Skeletal muscle satellite cell (primary cell): ENCODE measurements at regions not wholly inside any gene's neighbourhood (a gene's known extent, or its start where the extent isn't known, plus 50 kb on each side); places are given as distances from the start of the nearest gene placed in this dataset.
"Not testable (repeated sequence)": the region's sequence is repeated elsewhere in the genome, so short reads cannot be mapped to it uniquely, and the experiment has no call there.

Experiments
- H3K27me3 ChIP-seq: 2 replicates; pipeline ENCODE4 v1.7.0; 2013; ENCODE audit warnings: low read length; ENCODE audit not compliant: control insufficient read depth, insufficient read depth
- H3K36me3 ChIP-seq: 2 replicates; pipeline ENCODE4 v1.7.0; 2013; ENCODE audit warnings: mild to moderate bottlenecking, control low read depth, low read length; ENCODE audit not compliant: insufficient read depth
- H3K4me1 ChIP-seq: 2 replicates; pipeline ENCODE4 v1.7.0; 2013; ENCODE audit warnings: low read length; ENCODE audit not compliant: control insufficient read depth, insufficient read depth
- H3K4me2 ChIP-seq: 2 replicates; pipeline ENCODE4 v1.7.0; 2013; ENCODE audit warnings: mild to moderate bottlenecking, low read length
- H3K4me3 ChIP-seq: 2 replicates; pipeline ENCODE4 v1.7.0; 2013; ENCODE audit warnings: low read length
- H3K9ac ChIP-seq: 2 replicates; pipeline ENCODE4 v1.7.0; 2013; ENCODE audit warnings: mild to moderate bottlenecking, low read depth, low read length, moderate library complexity
- H3K9me3 ChIP-seq: replicated peaks from 2 replicates; pipeline ENCODE4 v1.7.0; 2013; ENCODE audit warnings: mild to moderate bottlenecking, control low read depth, low read length

GRCh38 chr1:185478877-185479276, 161.8 kb upstream of the IVNS1ABP start:
- peaks cover 8% of the 10 kb centered on the region for H3K4me1 ChIP-seq
- no peak overlapping the region for H3K4me3 ChIP-seq
- no peak overlapping the region for H3K4me2 ChIP-seq

DNA sequence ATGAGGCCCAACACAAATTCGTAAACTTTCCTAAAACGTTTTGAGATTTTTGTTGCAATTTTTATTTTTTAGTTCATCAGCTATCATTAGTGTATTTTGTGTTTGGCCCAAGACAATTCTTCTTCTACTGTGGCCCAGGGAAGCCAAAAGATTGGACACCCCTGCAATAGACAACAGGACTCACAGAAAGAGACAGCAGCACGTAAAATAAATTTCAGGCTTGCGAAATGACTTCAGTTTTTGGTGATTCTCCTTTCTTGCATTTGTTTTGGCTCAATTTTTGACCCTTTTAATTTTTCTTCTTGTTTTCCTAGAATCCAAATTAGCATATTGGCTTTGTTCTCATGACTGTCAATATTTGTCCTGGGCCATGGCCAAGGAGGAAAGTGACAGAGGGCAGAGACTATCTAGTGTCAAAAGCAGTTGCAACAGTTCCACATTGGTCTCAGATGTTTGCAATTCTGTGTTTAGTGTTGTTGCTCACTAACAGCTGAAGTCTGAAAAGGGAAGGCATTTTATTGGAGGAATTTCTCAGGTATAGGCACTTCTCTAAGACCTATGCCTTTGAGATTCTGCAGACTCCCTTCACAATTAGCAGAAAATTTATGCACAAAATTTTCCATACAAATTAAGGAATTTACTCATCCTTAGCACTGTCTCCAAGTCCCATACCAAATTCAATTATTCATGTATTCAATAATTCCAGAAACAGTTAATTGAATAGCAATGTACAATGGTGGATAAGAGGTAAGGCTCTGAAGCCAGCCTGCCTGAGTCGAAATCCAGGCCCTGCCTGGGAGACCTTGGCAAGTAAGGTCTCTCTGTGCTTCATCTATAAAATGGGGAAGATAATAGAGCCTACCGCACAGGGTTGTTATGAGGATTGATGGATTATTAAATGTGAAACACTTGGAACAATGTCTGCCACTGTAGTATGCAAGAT, 160.9 kb upstream of the IVNS1ABP start:
- H3K4me3 ChIP-seq, result no peak overlapping the region
- no peaks in the 10 kb centered on the region for H3K9me3 ChIP-seq
- H3K4me2 ChIP-seq, result no peak overlapping the region
- no peaks in the 10 kb centered on the region for H3K36me3 ChIP-seq
- no peaks in the 10 kb centered on the region for H3K27me3 ChIP-seq
- H3K9ac ChIP-seq, result no peak overlapping the region
- H3K4me1 ChIP-seq, result no peaks in the 10 kb centered on the region

More at GRCh38 chr1:185478877-185479276, 161.8 kb upstream of the IVNS1ABP start:
- Histone ChIP-seq H3K9me3 (no peaks in the 10 kb centered on the region), H3K9ac (no peak overlapping the region), H3K36me3 (no peaks in the 10 kb centered on the region), H3K27me3 (no peaks in the 10 kb centered on the region)

DNA sequence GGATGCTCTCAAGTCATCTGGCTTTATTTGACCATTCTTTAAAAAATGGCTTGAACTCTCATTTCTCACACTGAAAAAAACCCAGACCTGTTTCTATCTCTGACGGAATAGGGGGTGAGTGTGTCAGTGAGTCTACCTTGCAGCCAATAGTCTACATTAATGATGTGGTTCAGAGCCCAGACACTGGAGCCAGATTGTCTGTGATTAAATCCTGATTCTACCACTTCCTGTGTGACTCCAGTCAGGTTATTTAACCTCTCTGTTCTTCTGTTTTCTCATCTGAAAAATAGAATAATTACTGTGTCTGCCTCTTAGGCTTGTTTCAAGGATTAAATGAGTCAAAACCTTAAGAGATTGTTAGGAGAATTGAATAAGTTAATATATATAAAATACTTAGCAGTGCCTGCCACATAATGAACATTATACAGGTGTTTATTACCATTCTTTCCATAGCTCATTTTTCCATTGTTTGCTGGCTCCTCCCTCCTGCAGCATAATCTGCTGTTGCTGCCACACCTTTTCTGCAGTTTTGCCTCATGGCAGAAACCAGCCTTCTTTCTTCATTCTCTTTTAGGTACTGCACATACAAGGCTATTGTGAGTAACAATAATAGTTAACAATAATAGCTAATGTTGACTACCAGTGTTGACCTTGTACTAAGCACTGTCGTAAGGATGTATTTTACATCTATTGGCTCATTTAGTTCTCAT, 157.6 kb upstream of the IVNS1ABP start:
- H3K4me1 ChIP-seq, result no peaks in the 10 kb centered on the region
- H3K36me3 ChIP-seq, result no peaks in the 10 kb centered on the region
- H3K9ac ChIP-seq, result no peak overlapping the region
- no peak overlapping the region for H3K4me3 ChIP-seq
- no peaks in the 10 kb centered on the region for H3K9me3 ChIP-seq
- H3K4me2 ChIP-seq, result no peak overlapping the region
- no peaks in the 10 kb centered on the region for H3K27me3 ChIP-seq

GRCh38 chr1:185473186-185473585, 156.1 kb upstream of the IVNS1ABP start:
- no peaks in the 10 kb centered on the region for H3K4me1 ChIP-seq
- no peak overlapping the region for H3K4me2 ChIP-seq
- no peaks in the 10 kb centered on the region for H3K27me3 ChIP-seq
- no peak overlapping the region for H3K4me3 ChIP-seq
- H3K9me3 ChIP-seq, result no peaks in the 10 kb centered on the region
- H3K36me3 ChIP-seq, result no peaks in the 10 kb centered on the region
- H3K9ac ChIP-seq, result no peak overlapping the region

DNA sequence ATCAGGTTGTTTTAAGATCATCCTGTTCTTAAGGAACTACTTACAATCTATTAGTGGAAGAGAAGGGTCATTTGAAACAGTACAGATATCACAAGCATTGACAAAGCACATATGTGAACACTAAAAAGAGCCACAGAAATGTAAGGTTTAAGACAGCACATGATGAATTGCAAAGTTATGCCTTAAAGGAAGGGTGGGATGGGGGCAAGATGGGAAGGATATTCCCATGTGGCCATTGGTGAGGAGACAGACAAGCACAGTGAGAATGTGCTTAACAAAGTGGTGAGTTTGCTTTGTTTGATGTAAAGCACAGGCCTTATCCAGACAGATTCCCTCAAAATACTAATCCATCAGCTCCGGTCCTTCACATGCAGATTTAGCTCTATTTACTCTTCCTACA, 151.6 kb upstream of the IVNS1ABP start:
- H3K4me3 ChIP-seq, result no peak overlapping the region
- H3K4me2 ChIP-seq, result no peak overlapping the region
- no peaks in the 10 kb centered on the region for H3K36me3 ChIP-seq
- H3K9me3 ChIP-seq, result no peaks in the 10 kb centered on the region
- H3K4me1 ChIP-seq, result no peaks in the 10 kb centered on the region
- H3K27me3 ChIP-seq, result no peaks in the 10 kb centered on the region
- no peak overlapping the region for H3K9ac ChIP-seq

DNA sequence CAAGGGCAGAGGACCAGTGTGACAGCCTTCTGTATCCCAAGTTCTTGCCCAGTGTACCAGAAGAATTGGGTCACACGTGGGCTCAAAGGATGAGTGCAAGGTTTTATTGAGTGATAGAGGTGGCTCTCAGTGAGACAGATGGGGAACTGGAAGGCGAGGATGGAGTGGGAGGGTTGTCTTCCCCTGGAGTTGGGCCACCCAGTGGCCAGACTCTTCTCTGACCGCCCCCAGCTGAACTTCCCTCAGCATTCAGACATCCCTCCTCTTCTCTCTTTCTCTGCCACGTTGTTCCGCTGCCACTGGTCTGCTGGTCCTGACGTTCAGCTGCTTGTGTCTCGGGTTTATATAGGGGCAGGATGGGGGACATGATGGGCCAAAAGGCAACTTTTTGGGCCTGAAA, 150.1 kb upstream of the IVNS1ABP start:
- no peaks in the 10 kb centered on the region for H3K36me3 ChIP-seq
- H3K27me3 ChIP-seq, result no peaks in the 10 kb centered on the region
- no peak overlapping the region for H3K9ac ChIP-seq
- H3K4me3 ChIP-seq, result no peak overlapping the region
- no peak overlapping the region for H3K4me2 ChIP-seq
- no peaks in the 10 kb centered on the region for H3K9me3 ChIP-seq
- H3K4me1 ChIP-seq, result no peaks in the 10 kb centered on the region

DNA sequence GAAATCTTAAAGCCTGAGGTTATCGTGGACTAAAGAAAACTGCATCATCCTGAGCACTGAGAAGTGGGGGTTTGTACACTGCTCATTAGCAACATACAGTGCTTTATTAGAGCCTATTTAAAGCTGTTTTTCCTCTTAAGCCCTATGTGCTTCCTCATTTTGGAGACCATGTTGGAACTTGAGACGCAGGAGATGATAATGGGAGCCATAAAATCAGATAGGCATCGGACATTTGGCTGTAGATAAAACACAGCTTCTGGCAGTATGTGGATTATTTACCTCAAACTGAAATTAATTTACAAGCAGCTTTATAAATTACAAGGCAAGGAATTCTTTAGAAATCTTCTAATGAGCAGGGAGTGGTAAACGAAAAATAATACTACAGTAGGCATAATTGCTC, 147.7 kb upstream of the IVNS1ABP start:
- Histone ChIP-seq H3K27me3 (no peaks in the 10 kb centered on the region), H3K4me1 (no peaks in the 10 kb centered on the region)

GRCh38 chr1:185463433-185463832, 146.4 kb upstream of the IVNS1ABP start:
- no peaks in the 10 kb centered on the region for H3K4me1 ChIP-seq
- no peaks in the 10 kb centered on the region for H3K9me3 ChIP-seq
- H3K36me3 ChIP-seq, result no peaks in the 10 kb centered on the region
- H3K4me2 ChIP-seq, result no peak overlapping the region
- H3K4me3 ChIP-seq, result no peak overlapping the region
- H3K27me3 ChIP-seq, result no peaks in the 10 kb centered on the region
- H3K9ac ChIP-seq, result no peak overlapping the region

More for the DNA sequence above, 147.7 kb upstream of the IVNS1ABP start:
- Histone ChIP-seq H3K4me2 (no peak overlapping the region), H3K9me3 (no peaks in the 10 kb centered on the region), H3K4me3 (no peak overlapping the region), H3K36me3 (no peaks in the 10 kb centered on the region), H3K9ac (no peak overlapping the region)

- no peak overlapping the region for H3K9ac ChIP-seq
- H3K4me1 ChIP-seq, result no peaks in the 10 kb centered on the region
- no peaks in the 10 kb centered on the region for H3K36me3 ChIP-seq
- H3K4me3 ChIP-seq, result no peak overlapping the region
- no peaks in the 10 kb centered on the region for H3K27me3 ChIP-seq
- H3K9me3 ChIP-seq, result no peaks in the 10 kb centered on the region
- no peak overlapping the region for H3K4me2 ChIP-seq
Measured at GRCh38 chr1:185463011-185463410, 146.0 kb upstream of the IVNS1ABP start.

GRCh38 chr1:185460723-185461122, 143.7 kb upstream of the IVNS1ABP start:
- H3K4me2 ChIP-seq, H3K9me3 ChIP-seq, H3K9ac ChIP-seq, H3K27me3 ChIP-seq, H3K36me3 ChIP-seq, H3K4me1 ChIP-seq, H3K4me3 ChIP-seq: not testable (repeated sequence)

DNA sequence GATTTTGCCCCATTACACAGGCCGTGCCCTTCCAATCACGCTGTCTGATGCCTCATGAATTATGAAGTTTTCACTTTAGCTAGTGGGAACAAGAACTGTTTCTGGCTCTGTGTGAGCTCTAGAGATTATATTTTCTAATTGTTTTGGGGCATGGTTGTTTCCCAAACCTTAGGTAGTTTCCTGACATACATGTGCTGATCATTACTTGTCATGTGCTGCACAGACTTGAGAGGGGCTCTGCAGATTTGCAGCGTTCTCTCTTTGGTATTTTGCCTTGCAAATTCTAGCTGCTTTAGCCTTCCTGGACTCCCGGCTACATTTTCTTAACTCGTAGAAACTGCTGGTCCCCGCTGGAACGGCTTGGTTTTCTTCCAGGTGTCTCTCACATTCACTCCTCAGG, 142.1 kb upstream of the IVNS1ABP start:
- peaks cover 1% of the 10 kb centered on the region for H3K4me1 ChIP-seq
- no peaks in the 10 kb centered on the region for H3K36me3 ChIP-seq
- no peak overlapping the region for H3K4me3 ChIP-seq
- H3K27me3 ChIP-seq, result no peaks in the 10 kb centered on the region
- H3K9ac ChIP-seq, result no peak overlapping the region
- no peaks in the 10 kb centered on the region for H3K9me3 ChIP-seq
- no peak overlapping the region for H3K4me2 ChIP-seq
